ENCODE measurements at regions not wholly inside any gene's neighbourhood (a gene's known extent, or its start where the extent isn't known, plus 50 kb on each side); places are given as distances from the start of the nearest gene placed in this dataset.

DNA sequence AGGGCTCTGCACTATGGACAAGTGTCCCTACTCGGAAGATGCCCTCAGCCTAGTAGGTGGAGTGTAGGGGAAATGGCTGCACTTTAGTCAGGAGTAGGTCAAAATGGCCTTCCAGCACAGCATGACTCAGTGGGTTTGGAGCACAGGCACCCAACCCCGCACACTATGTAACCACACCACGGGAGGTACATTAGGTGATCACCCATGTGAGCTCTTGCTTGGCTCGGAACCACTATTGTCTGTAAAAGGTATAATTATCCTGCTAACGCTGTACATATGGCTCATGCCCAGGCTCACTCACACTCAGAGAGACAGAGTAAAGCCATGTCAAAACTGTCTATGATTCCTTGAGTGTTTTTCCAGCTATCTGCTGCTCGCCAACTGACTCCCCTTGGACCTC lies 156.9 kb upstream of the DACH1 start:
- DNase-seq (ENCODE audit: low read depth in 2 of 2, low spot score in 1 of 2), result no peak

GRCh38 chr13:72005455-72005854 lies 138.5 kb upstream of the DACH1 start:
- DNase-seq (ENCODE audit: low read depth in 2 of 2, low spot score in 1 of 2), result no peak

GRCh38 chr13:72004784-72005374 lies 137.9 kb upstream of the DACH1 start:
- no peak for DNase-seq (ENCODE audit: low read depth in 2 of 2, low spot score in 1 of 2)

- DNase-seq (ENCODE audit: low read depth in 2 of 2, low spot score in 1 of 2), result no peak
Measured at GRCh38 chr13:72004246-72004645, 137.2 kb upstream of the DACH1 start.

- DNase-seq (ENCODE audit: low read depth in 2 of 2, low spot score in 1 of 2), result no peak
Measured at GRCh38 chr13:71998223-71998622, 131.2 kb upstream of the DACH1 start.

- DNase-seq (ENCODE audit: low read depth in 2 of 2, low spot score in 1 of 2), result no peak
Measured at GRCh38 chr13:71979616-71980015, 112.6 kb upstream of the DACH1 start.

DNA sequence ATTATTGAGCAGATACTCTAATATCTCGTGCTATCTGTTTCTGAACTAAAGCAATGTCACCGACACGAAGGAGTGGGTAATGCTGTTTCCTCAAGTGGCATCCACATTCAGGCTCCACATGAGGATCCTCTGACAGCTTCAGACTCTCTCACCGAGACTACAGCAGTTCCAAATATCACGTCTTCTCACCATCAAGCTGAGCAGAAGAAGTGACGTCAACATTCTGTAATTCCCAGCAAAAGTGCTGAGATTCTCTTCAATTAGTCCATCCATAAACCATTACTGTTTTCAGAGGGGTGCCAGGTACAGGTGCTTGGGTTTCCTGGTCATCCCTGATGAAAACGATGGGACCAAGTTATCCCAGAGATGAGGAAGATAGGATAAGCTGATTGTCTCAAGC lies 110.0 kb upstream of the DACH1 start:
- no peak for DNase-seq (ENCODE audit: low read depth in 2 of 2, low spot score in 1 of 2)

GRCh38 chr13:71967990-71968389 lies 101.0 kb upstream of the DACH1 start:
- no peak for DNase-seq (ENCODE audit: low read depth in 2 of 2, low spot score in 1 of 2)

GRCh38 chr13:71964491-71965100 lies 97.6 kb upstream of the DACH1 start:
- DNase-seq (ENCODE audit: low read depth in 2 of 2, low spot score in 1 of 2), result no peak

- no peak for DNase-seq (ENCODE audit: low read depth in 2 of 2, low spot score in 1 of 2)
Measured at GRCh38 chr13:71962735-71963134, 95.7 kb upstream of the DACH1 start.

DNA sequence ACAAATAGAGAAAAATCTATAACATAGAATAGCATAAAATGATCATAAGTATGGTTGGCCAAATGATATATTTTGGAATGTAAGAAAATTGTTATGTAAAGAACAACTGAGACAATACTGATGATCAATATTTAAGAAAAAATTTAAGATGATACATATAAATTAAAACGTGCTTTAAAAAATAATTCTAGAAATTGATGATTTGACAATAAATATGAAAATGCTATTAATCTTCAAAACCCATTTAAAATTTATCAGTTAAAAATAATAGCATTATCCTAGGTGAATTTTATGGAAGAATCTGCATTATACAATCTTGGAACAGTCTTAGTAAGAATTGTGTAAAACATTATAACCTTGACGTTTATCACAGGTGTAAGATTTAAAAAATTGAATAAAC lies 95.1 kb upstream of the DACH1 start:
- DNase-seq (ENCODE audit: low read depth in 2 of 2, low spot score in 1 of 2), result no peak

GRCh38 chr13:71949441-71949840 lies 82.4 kb upstream of the DACH1 start:
- DNase-seq (ENCODE audit: low read depth in 2 of 2, low spot score in 1 of 2), result no peak

DNA sequence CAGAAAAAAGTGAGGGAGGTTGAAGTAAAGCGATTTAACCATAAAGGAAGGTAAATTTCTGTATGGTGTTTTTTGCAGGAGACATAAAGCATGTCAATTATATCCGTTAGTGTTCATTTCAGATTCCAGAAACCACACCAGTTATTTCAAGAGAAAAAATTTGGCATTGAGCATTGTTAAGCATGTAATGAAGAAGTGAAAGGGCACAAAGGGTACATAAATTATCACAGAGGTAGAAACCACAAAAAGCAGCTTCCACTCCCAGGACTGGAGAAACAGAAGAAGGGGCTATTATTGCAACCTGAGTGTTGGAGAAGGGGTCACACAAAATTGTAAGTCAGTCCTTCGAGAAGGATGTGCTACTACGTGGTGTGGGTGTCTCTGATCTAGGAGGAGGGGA lies 72.2 kb upstream of the DACH1 start:
- DNase-seq (ENCODE audit: low read depth in 2 of 2, low spot score in 1 of 2), result no peak

DNA sequence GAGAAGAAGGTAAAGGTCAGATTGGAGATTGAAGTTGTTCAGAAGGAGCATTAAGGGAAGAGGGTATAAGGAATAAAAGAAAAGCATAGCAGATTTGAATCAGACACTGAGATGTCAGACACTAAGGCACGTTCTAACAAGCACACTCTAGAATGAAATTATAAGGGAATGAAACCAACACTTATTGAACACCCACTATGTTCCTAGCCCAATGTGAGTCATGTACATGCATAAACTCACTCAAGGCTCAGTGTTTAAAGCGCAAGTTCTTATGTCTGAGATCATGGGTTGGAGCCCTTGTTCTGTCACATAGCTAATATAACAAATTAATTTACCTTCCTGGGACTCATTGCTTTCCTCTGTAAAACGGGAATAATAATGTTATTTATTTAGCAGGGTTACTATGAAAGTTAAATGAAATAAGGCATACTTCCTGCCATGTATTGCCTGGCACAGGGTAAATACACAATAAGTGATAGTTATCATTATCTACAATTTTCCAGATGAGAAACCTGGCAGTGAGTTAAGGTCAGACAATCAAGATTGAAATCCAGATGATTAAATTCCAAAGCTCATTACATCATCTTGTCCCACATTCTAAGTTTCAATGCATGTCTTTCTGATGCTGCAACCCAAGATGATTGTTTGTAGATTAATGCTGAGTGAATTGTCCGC lies 68.3 kb upstream of the DACH1 start:
- DNase-seq (ENCODE audit: low read depth in 2 of 2, low spot score in 1 of 2), result no peak

- no peak for DNase-seq (ENCODE audit: low read depth in 2 of 2, low spot score in 1 of 2)
Measured at GRCh38 chr13:71924931-71925330, 57.9 kb upstream of the DACH1 start.

DNA sequence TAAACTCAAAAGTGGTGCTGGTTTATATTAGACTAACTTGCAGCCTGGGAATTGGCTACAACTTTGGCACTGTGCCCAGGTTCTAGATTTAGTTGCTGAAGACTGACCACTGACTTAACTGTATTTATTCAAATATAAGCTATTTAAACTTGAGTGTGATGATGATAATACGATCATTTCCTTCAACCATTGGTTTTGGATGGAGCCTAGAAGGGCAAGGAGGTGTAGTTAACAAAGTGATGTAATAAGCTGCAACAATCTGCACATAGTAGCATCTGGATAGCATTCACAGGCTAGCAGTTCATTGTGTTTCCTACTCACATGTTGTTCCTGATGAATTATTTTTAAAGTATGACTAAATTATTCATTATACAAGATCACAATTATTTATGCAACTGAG lies 55.2 kb upstream of the DACH1 start:
- no peak for DNase-seq (ENCODE audit: low read depth in 2 of 2, low spot score in 1 of 2)

All from stimulated activated CD8-positive, alpha-beta memory T cell treated with anti-CD3 and anti-CD28 coated beads, Interleukin-4, amount 100 ng/mL, for 4 hours (primary cell).